ENCODE measurements at regions not wholly inside any gene's neighbourhood (a gene's known extent, or its start where the extent isn't known, plus 50 kb on each side); places are given as distances from the start of the nearest gene placed in this dataset.

DNA sequence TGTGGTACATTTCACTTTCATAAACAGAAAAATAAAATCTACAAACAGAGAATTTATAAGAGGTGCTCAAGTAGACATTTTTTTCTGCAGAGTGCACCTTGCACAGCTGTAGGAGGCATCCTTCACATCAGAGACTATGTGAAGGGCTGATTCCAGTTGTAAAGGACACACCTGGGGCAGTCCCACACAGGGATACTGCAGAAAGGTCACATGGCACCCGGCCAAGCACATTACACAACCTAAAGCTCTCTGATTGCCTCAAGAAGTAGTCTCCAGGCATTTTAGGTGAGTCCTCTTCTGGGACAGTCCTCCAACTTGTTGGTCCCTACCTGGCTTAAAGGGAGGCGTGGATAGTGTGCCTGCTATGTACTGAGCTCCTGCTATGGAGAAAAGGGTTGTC lies 502.9 kb upstream of the NOX3 start:
- TF ChIP-seq RAD21 (conservative IDR thresholded peaks at IDR 0.05 in 1 of 2, IDR thresholded peaks at IDR 0.05 in 1 of 2): no peak
- TF ChIP-seq, protein P1, sequence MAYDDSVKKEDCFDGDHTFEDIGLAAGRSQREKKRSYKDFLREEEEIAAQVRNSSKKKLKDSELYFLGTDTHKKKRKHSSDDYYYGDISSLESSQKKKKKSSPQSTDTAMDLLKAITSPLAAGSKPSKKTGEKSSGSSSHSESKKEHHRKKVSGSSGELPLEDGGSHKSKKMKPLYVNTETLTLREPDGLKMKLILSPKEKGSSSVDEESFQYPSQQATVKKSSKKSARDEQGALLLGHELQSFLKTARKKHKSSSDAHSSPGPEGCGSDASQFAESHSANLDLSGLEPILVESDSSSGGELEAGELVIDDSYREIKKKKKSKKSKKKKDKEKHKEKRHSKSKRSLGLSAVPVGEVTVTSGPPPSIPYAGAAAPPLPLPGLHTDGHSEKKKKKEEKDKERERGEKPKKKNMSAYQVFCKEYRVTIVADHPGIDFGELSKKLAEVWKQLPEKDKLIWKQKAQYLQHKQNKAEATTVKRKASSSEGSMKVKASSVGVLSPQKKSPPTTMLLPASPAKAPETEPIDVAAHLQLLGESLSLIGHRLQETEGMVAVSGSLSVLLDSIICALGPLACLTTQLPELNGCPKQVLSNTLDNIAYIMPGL (CRISPR knock-in tag; IDR thresholded peaks at IDR 0.05; ENCODE audit: borderline replicate concordance): no peak
- TF ChIP-seq CTCF (IDR thresholded peaks at IDR 0.05): no peak

Data from A549 (cell line).